Suppressor macrophage (primary cell): ENCODE measurements at regions not wholly inside any gene's neighbourhood (a gene's known extent, or its start where the extent isn't known, plus 50 kb on each side); places are given as distances from the start of the nearest gene placed in this dataset.
"Not testable (repeated sequence)": the region's sequence is repeated elsewhere in the genome, so short reads cannot be mapped to it uniquely, and the experiment has no call there.

Source experiments
- DNase-seq, 4 experiments: peaks; one replicate each; pipeline ENCODE4 v3.0.0-alpha.2; 2020 to 2022

GRCh38 chr1:228825041-228825440 is 89.8 kb downstream of the RHOU start:
- DNase-seq, result no peak

DNA sequence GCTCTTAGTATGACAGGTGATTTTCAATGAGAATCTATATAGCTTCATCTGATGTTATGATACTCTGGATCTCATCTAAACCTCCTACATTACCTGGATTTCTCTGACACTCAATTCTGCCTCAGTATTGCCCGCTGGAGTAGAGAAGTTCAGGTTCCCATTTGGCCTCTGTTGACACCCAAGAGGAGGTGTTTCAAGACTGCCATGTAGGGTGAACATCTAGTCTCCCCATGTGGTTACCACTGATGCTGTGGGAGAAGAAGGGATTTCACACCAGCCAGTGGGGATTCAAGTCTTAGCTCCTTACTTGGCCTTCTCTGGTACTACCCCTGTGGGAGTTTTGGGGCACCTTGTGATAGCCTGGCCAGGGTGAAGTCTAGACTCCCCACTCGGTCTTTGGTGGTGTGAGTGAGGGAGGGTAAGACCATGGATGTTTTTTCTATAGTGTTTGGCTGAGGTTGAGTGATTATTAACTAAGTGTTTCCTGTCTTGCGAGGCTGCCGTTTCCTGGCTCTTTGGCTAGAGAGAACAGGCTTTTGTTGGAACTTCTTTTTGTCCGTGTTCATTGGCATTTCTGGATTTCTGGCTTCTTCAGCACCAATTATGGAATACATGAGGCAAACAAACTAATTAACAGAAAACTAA is 90.7 kb downstream of the RHOU start:
- no peak for DNase-seq

- peak; percentile 66 to 83 (median 74) for DNase-seq
Observed at GRCh38 chr1:228827019-228827418, 91.7 kb downstream of the RHOU start.

DNA sequence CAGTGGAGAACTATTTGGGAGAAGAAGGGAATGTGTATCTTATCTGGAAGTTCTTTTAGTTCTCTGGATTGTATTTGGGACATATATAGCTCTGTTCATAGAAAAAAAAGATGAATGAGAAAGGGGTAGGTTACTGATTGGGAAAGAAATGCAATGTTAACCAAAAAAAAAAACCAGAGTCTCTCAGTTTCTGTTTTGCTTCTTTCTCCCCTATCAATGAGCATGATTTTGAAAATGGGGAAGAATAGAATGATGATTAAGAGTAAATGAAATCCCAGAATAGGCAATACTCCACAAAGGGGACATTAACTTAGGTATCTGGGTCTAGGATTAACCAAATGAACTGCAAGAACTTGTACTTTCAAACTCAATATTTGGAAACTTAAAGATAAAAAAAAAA is 92.9 kb downstream of the RHOU start:
- peak in 2 of 4 experiments; percentile 28 to 32 for DNase-seq

- no peak for DNase-seq
Observed at GRCh38 chr1:228830185-228830953, 95.1 kb downstream of the RHOU start.

- no peak for DNase-seq
Observed at GRCh38 chr1:228830954-228831481, 95.7 kb downstream of the RHOU start.

- no peak for DNase-seq
Observed at GRCh38 chr1:228833911-228834688, 98.8 kb downstream of the RHOU start.

- no peak for DNase-seq
Observed at GRCh38 chr1:228835456-228835855, 100.2 kb downstream of the RHOU start.

DNA sequence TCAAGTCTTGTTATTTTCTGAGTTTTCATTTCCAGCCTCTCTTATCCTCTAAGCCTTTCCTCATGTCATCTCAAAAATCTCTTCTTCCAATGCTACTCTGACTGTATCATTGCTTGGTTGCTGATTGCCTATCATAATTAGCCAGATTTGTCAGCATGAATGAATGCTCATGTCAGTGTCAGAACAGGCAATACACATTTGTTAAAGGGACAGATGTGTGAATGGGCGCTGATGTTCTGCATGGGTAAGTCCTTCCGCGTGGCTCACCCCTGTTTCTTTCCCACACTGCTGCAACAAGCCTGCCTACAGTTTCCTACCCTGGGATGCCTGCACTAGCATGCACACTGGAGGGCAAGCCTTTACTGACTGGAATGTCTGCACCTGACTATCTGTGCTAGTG is 100.6 kb downstream of the RHOU start:
- no peak for DNase-seq

GRCh38 chr1:228836427-228836826 is 101.1 kb downstream of the RHOU start:
- DNase-seq, result no peak

GRCh38 chr1:228837032-228837431 is 101.8 kb downstream of the RHOU start:
- no peak for DNase-seq

DNA sequence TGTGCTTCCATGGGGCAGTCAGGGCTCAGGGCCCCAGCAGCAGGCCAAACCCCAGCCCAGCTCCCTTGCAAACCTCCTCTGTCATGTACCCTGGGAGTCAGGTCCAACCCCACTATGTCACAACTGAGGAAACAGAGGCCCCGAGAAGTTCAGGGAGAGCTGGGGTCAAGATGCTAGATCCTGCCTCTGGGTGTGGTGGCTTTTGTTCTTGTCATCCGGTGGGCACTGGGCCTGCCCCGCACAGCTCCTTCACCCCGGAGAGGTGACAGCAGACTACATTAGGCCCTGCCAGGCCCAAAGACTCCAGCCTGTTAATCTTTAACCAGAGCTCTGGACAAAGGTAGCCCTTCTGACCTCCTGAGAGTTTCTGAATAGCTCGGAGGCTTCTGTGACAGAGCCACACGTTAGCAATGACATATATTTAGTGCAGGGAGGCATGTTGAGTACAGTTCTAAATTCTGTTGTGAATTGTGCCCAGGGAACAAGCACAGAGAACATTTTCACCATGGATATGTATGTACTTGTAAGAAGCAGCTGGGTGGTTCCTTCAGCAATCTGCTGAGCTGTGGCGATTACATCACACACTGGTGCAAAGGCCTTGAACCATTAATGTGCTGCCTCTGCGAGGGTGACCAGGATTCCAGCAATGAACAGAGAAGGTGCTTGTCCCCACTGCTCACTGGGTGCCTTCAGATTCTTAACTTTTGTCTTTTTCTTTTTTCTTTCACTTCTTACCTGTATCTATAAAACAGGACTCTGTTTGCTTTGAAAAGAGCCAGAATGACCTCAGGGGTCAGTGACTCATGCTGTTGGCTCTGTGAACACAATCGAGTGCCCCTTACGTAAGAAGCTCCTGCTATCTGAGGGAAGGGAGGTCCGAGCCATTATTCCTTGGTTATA is 102.8 kb downstream of the RHOU start:
- DNase-seq, result peak; percentile 58 to 83 (median 78)

GRCh38 chr1:228838717-228839500 is 103.6 kb downstream of the RHOU start:
- DNase-seq, result no peak

DNA sequence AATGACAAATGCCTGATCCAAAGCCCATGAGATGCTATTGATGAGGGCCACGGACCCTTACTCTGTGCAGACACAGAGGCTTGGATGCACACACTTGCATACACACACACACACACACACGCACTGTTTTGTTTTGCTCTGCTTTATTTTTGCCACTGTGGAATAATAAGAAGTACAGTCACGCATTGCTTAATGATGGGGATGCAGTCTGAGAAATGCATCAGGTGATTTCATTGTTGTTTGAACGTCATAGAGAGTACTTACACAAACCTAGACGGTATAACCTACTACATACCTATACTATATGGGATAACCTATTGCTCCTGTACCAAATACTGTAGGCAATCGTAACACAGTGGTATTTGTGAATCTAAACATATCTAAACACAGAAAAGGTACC is 104.4 kb downstream of the RHOU start:
- DNase-seq, result no peak

DNA sequence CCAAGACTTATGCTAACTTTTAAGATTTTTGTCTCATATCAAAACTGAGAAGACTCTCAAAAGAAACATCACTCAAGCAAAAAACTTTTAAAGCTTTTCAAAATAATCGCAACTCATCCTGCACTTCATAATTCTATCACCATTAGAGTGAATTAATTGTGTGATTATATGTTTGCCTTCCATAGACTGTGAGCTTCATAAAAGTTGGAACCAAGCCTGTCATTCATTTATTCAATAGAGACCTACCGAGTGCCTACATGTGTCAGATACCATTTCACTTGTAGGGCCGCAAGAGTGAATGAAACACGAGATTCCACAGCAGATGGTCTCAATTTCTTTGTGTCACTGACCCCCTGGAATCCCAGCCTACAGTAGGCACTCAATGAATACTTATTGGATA is 106.4 kb downstream of the RHOU start:
- DNase-seq, result no peak

- peak; percentile 53 to 76 (median 60) for DNase-seq
Observed at GRCh38 chr1:228842094-228842775, 107.0 kb downstream of the RHOU start.

- DNase-seq, result no peak
Observed at GRCh38 chr1:228845101-228845500, 109.8 kb downstream of the RHOU start.

- DNase-seq, result no peak
Observed at GRCh38 chr1:228846952-228847351, 111.7 kb downstream of the RHOU start.

- DNase-seq, result not testable (repeated sequence)
Observed at GRCh38 chr1:228847451-228847850, 112.2 kb downstream of the RHOU start.

- no peak for DNase-seq
Observed at GRCh38 chr1:228848406-228848805, 113.1 kb downstream of the RHOU start.
